Osteocyte (in vitro differentiated cells): ENCODE measurements at regions not wholly inside any gene's neighbourhood (a gene's known extent, or its start where the extent isn't known, plus 50 kb on each side); places are given as distances from the start of the nearest gene placed in this dataset.
"Not testable (repeated sequence)": the region's sequence is repeated elsewhere in the genome, so short reads cannot be mapped to it uniquely, and the experiment has no call there.

Source experiments
- DNase-seq: peaks from one replicate; pipeline ENCODE4 v3.0.0; 2021; ENCODE audit warnings: mixed read lengths; ENCODE audit not compliant: unreplicated experiment; ENCODE audit errors: extremely low spot score
- H3K27ac Mint-ChIP-seq: one replicate; pipeline ENCODE4 v1.8.0; 2021; ENCODE audit warnings: mild to moderate bottlenecking, mixed read lengths; ENCODE audit not compliant: unreplicated experiment
- H3K27me3 Mint-ChIP-seq: one replicate; pipeline ENCODE4 v1.8.0; 2021; ENCODE audit warnings: mixed read lengths; ENCODE audit not compliant: unreplicated experiment
- H3K36me3 Mint-ChIP-seq: one replicate; pipeline ENCODE4 v1.8.0; 2021; ENCODE audit warnings: mixed read lengths; ENCODE audit not compliant: unreplicated experiment
- H3K4me1 Mint-ChIP-seq: one replicate; pipeline ENCODE4 v1.8.0; 2021; ENCODE audit warnings: mixed read lengths; ENCODE audit not compliant: unreplicated experiment
- H3K4me3 Mint-ChIP-seq: one replicate; pipeline ENCODE4 v1.8.0; 2021; ENCODE audit warnings: mild to moderate bottlenecking, moderate library complexity, mixed read lengths; ENCODE audit not compliant: unreplicated experiment
- H3K9me3 Mint-ChIP-seq: one replicate; pipeline ENCODE4 v1.8.0; 2021; ENCODE audit warnings: mixed read lengths; ENCODE audit not compliant: unreplicated experiment
- CTCF ChIP-seq: fragments of 200-600 bp; sonication (generic); IDR thresholded peaks from 2 replicates; pipeline ENCODE4 v1.5.0; 2021; ENCODE audit warnings: antibody characterized with exemption, mild to moderate bottlenecking, moderate library complexity

GRCh38 chr14:53714495-53715192 lies 242.0 kb downstream of the BMP4 start:
- Mint-ChIP-seq H3K27me3 (peaks cover 2% of the 10 kb centered on the region), H3K36me3 (no peaks in the 10 kb centered on the region), H3K4me1 (peaks cover 34% of the 10 kb centered on the region), H3K9me3 (no peaks in the 10 kb centered on the region), H3K27ac (no peak overlapping the region), H3K4me3 (no peak overlapping the region)
- no peak for DNase-seq
- TF ChIP-seq CTCF: no peak

GRCh38 chr14:53712901-53713300 lies 243.7 kb downstream of the BMP4 start:
- DNase-seq, H3K36me3 Mint-ChIP-seq, H3K27me3 Mint-ChIP-seq, H3K4me3 Mint-ChIP-seq, H3K9me3 Mint-ChIP-seq, H3K27ac Mint-ChIP-seq: not testable (repeated sequence)
- H3K4me1 Mint-ChIP-seq: peaks cover 34% of the 10 kb centered on the region

- H3K9me3 Mint-ChIP-seq: no peaks in the 10 kb centered on the region
- TF ChIP-seq CTCF: no peak
- H3K4me1 Mint-ChIP-seq: peaks cover 21% of the 10 kb centered on the region
- DNase-seq: no peak
- H3K27me3 Mint-ChIP-seq: peaks cover 2% of the 10 kb centered on the region
- H3K4me3 Mint-ChIP-seq: no peak overlapping the region
- no peaks in the 10 kb centered on the region for H3K36me3 Mint-ChIP-seq
- no peak overlapping the region for H3K27ac Mint-ChIP-seq
Observed at GRCh38 chr14:53711205-53711604, 245.4 kb downstream of the BMP4 start.

GRCh38 chr14:53710615-53711014 lies 246.0 kb downstream of the BMP4 start:
- H3K4me3 Mint-ChIP-seq: no peak overlapping the region
- no peaks in the 10 kb centered on the region for H3K9me3 Mint-ChIP-seq
- H3K4me1 Mint-ChIP-seq: peaks cover 15% of the 10 kb centered on the region
- no peak overlapping the region for H3K27ac Mint-ChIP-seq
- peaks cover 2% of the 10 kb centered on the region for H3K27me3 Mint-ChIP-seq
- no peaks in the 10 kb centered on the region for H3K36me3 Mint-ChIP-seq
- no peak for DNase-seq
- no peak for TF ChIP-seq CTCF

GRCh38 chr14:53709381-53709780 lies 247.2 kb downstream of the BMP4 start:
- TF ChIP-seq CTCF: no peak

GRCh38 chr14:53703457-53703856 lies 253.2 kb downstream of the BMP4 start:
- TF ChIP-seq CTCF: no peak
- no peak for DNase-seq
- no peak overlapping the region for H3K27ac Mint-ChIP-seq
- H3K27me3 Mint-ChIP-seq: peaks cover 8% of the 10 kb centered on the region
- no peak overlapping the region for H3K4me3 Mint-ChIP-seq
- H3K9me3 Mint-ChIP-seq: no peaks in the 10 kb centered on the region
- H3K4me1 Mint-ChIP-seq: no peaks in the 10 kb centered on the region
- H3K36me3 Mint-ChIP-seq: no peaks in the 10 kb centered on the region

More at GRCh38 chr14:53709381-53709780, 247.2 kb downstream of the BMP4 start:
- H3K36me3 Mint-ChIP-seq: no peaks in the 10 kb centered on the region
- H3K9me3 Mint-ChIP-seq: no peaks in the 10 kb centered on the region
- peaks cover 2% of the 10 kb centered on the region for H3K27me3 Mint-ChIP-seq
- H3K4me3 Mint-ChIP-seq: no peak overlapping the region
- H3K27ac Mint-ChIP-seq: no peak overlapping the region
- H3K4me1 Mint-ChIP-seq: peaks cover 3% of the 10 kb centered on the region
- DNase-seq: no peak
